ENCODE measurements at regions not wholly inside any gene's neighbourhood (a gene's known extent, or its start where the extent isn't known, plus 50 kb on each side); places are given as distances from the start of the nearest gene placed in this dataset.
"Not testable (repeated sequence)": the region's sequence is repeated elsewhere in the genome, so short reads cannot be mapped to it uniquely, and the experiment has no call there.

- in situ Hi-C loops (cut with HindIII; ENCODE audit: low pct_unique_long_range_greater_than_20kb, low sequenced_read_pairs): no loop called here
Observed at GRCh38 chr5:96483878-96484277, 50.8 kb upstream of the PCSK1 start.

GRCh38 chr5:96487859-96488258 lies 54.8 kb upstream of the PCSK1 start:
- DNase-seq (ENCODE audit: low read depth, low spot score): no peak
- in situ Hi-C loops (cut with HindIII; ENCODE audit: low pct_unique_long_range_greater_than_20kb, low sequenced_read_pairs): no loop called here

More at GRCh38 chr5:96483878-96484277, 50.8 kb upstream of the PCSK1 start:
- DNase-seq (ENCODE audit: low read depth, low spot score): peak; percentile 13

GRCh38 chr5:96489532-96489931 lies 56.5 kb upstream of the PCSK1 start:
- DNase-seq (ENCODE audit: low read depth, low spot score): no peak

DNA sequence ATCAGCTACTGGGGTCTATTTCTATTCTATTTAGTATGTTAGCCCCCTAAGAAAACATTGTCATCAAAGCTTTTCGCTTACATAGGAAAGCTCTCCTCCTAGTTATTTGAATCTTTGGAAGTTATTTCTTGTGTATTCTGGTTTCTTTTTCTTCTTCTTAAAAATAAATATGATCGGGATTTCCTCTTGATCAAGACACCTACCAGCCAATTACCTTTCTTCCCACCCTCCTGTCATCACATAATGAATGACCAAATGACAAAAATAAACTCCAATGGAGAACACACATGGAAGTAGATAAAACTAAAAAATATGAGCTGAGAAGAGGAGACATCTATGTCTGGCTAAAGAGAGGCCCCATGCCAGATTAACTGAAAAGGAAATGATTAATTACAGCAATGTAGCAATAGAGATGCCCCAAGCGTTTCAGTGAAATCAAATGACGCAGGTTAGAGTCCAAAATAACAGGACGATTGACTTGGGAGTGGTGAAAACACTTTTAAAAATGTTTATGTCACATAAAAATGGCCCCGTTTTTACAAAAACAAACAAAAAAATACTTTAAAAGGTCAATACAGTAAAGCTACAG lies 59.5 kb upstream of the PCSK1 start:
- DNase-seq (ENCODE audit: low read depth, low spot score): peak; percentile 82

More at GRCh38 chr5:96489532-96489931, 56.5 kb upstream of the PCSK1 start:
- in situ Hi-C loops (cut with HindIII; ENCODE audit: low pct_unique_long_range_greater_than_20kb, low sequenced_read_pairs): no loop called here

DNA sequence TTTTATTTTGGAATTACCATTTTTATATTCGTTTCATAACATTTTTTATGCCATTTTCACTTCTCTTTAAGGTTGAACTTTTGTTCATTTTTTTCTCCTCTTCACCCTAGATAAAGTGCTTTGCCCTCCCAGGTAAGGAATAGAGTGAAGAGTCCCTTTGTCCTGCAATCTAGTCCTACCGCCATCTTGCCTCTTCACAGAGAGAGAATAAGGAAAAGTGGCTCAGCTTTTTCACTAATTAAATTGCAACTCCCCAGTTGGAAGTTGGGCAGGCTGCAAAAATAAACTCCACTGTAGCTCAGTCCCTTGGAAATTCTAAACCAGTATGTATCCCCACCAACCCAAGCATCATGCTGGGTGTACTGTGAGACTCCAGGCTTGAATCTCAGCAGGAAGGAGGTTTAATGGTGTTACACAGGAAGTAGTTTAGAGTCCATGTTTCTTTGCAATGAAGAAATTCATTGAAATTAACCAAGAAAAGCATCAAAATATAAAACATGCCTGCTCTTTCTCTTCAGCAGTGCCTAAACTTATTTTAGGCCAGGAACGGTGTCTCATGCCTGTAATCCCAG lies 60.3 kb upstream of the PCSK1 start:
- peak; percentile 26 for DNase-seq (ENCODE audit: low read depth, low spot score)
- in situ Hi-C loops (cut with HindIII; ENCODE audit: low pct_unique_long_range_greater_than_20kb, low sequenced_read_pairs): no loop called here

More for the DNA sequence above, 59.5 kb upstream of the PCSK1 start:
- in situ Hi-C loops (cut with HindIII; ENCODE audit: low pct_unique_long_range_greater_than_20kb, low sequenced_read_pairs): no loop called here

- in situ Hi-C loops (cut with HindIII; ENCODE audit: low pct_unique_long_range_greater_than_20kb, low sequenced_read_pairs); DNase-seq (ENCODE audit: low read depth, low spot score): not testable (repeated sequence)
Observed at GRCh38 chr5:96495412-96495811, 62.4 kb upstream of the PCSK1 start.

- in situ Hi-C loops (cut with HindIII; ENCODE audit: low pct_unique_long_range_greater_than_20kb, low sequenced_read_pairs); DNase-seq (ENCODE audit: low read depth, low spot score): not testable (repeated sequence)
Observed at GRCh38 chr5:96497027-96497426, 64.0 kb upstream of the PCSK1 start.

DNA sequence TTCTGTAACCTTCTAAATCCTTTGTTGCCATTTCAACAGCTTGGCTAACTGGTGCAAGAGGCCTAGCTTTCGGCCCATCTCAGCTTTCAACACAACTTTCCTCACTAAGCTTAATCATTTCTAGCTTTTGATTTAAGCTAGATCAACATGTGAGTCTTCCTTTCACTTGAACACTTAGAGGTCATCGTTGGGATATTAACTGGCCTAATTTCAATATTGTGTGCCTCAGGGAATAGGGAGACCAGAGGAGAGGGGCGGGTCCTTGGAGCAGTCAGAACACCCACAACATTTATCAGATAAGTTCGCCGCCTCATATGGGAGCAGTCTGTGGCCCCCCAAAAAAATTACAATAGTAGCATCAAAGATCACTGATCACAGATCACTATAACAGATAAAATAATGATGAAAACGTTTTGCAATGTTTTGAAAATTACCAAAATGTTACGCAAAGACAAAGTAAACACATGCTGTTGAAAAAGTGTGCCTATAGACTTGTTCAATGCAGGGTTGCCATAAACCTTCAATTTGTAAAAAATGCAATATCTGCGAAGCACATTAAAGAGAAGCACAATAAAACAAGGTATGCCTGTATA lies 66.8 kb upstream of the PCSK1 start:
- DNase-seq (ENCODE audit: low read depth, low spot score): no peak
- in situ Hi-C loops (cut with HindIII; ENCODE audit: low pct_unique_long_range_greater_than_20kb, low sequenced_read_pairs): no loop called here

DNA sequence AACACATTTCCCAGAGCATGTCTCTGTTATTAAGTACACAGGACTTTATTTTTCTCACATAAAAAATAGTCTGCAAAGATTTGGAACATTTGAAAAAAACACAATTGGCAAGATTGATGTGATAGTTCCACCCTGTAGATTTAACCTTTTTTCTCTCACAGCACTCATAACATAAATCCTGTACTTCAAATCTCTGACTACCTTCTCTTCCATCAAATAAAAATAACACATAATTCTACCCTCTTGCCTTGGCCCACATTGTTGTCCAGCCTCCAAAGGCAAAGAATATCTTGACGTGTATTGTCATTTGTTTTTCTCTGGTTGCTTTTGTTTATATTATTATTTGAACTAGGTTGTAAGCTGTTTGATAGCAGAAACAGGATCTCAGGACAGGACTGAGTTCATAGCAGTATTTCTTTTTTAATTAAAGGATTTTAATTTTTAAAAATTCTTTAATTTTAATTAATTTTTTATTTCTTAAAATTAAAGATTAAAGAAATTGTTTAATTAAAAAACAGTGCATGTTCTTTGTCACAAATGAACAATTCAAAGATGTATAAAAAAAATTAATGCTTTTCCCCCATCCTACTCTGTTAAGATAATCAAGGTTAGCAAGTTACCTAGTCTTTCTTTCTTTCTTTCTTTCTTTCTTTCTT lies 69.1 kb upstream of the PCSK1 start:
- in situ Hi-C loops (cut with HindIII; ENCODE audit: low pct_unique_long_range_greater_than_20kb, low sequenced_read_pairs): no loop called here

DNA sequence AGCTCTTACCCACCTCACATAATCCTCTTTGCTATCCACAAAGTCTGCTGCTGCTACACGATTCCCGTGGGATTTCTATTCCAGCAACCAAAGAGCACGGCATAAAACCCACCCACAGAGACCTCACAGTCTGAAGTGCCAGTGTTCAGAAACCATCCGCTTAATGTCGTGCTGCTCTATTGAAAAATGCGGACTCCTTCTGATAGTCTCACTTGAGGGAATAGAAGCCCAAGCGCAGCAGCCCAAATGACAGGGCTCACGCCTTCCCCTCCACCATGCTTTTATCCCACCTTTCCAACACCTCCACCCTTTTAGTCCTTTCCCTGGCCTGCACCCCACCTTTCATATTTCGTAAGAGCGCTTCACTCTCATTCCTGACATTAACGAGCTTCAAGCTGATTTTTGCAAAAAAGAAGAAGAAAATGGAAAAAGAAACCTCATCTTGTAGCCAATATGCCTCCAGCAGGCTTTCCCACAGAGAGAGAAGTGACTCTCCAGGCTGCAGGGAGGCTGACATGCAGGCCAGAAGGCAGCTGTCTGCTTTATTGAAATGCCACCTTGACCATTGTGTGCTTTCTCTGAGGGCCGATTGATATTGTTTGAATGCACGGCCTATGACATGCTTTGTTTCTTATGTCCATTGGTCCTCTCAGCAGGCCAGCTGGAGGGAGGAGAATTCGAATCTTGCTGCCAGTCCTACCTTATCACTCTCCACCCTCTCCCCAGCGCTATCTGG lies 70.6 kb upstream of the PCSK1 start:
- in situ Hi-C loops (cut with HindIII; ENCODE audit: low pct_unique_long_range_greater_than_20kb, low sequenced_read_pairs): no loop called here

More for the DNA sequence above, 69.1 kb upstream of the PCSK1 start:
- no peak for DNase-seq (ENCODE audit: low read depth, low spot score)

GRCh38 chr5:96506376-96506775 lies 73.3 kb upstream of the PCSK1 start:
- DNase-seq (ENCODE audit: low read depth, low spot score): no peak
- in situ Hi-C loops (cut with HindIII; ENCODE audit: low pct_unique_long_range_greater_than_20kb, low sequenced_read_pairs): no loop called here

More for the DNA sequence above, 70.6 kb upstream of the PCSK1 start:
- no peak for DNase-seq (ENCODE audit: low read depth, low spot score)

DNA sequence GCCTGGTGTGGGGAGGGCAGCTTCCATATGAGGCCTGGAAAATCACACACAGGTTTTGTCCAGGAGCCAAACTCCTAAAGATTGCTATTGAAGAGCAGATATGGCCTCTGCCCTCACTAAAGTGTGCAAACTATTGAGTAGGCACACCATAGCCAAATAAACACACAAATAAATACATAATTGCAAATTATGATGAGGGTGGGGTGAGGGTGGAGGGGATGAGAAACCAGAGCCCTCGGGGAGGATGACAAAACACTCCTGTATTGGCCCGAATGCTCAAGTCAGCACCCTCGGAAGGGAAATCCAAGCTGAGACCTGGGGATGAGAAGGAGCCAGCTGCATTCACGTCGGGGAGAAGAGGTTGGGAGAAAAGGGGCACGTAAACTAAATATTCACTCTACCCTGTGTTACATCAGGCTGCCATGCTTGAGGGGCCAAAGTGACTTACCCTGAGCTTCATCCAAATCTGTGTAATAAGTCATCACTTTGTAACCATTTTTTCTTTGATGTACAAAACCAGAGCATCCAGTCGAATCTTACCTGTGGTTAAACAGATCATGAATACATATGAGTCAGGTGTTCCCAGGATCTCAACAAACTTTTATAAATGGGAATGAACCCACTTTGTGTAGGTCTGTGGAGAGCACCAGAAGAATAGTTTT lies 73.9 kb upstream of the PCSK1 start:
- in situ Hi-C loops (cut with HindIII; ENCODE audit: low pct_unique_long_range_greater_than_20kb, low sequenced_read_pairs): no loop called here
- DNase-seq (ENCODE audit: low read depth, low spot score): no peak

DNA sequence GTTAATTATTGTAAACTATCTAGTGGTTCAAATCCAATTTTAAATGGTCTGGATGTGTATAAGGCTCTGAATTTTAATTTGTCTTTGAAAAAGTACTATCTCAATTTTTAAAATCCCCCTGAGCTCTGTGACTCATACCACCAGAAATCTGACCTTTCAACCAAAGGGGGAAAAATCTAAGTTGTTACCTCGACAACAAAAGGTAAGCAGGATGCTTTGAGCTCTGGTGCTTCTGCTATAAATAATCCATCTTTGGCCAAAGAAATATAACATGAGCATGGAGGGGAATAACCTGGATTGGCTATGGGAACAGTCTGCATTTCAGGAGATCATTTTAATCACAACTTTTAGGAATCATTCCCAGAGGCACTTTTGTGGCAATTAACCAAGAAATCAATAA lies 76.3 kb upstream of the PCSK1 start:
- in situ Hi-C loops (cut with HindIII; ENCODE audit: low pct_unique_long_range_greater_than_20kb, low sequenced_read_pairs): no loop called here
- DNase-seq (ENCODE audit: low read depth, low spot score): no peak

DNA sequence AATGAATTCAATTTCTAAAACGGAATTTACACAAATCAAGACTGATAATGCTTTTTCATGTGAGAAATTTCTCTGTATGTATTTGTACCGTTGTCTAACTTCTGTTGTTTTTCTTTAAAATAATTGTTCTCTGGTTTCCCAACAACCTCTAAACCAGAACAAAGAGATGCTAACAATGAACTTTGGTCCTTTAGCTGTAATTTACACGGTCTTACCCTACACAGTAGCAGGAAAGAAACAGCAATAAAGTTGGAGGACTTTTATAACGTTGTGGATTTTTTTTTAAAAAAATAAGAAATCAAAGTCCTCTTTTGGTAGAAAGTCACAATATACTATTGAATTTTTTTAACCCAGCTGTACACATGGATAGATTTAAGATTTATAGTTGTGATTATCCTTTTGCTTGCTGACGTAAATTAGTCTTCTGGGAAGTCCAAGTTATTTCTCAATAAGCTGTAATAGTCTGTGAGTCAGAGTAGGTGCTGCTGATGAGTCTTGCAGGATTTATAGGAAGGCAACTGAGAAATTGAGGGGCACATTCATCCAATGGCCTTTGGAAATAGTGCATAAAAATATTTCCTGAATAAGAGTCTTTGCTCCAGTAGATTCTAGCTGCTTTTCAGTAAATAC lies 76.8 kb upstream of the PCSK1 start:
- in situ Hi-C loops (cut with HindIII; ENCODE audit: low pct_unique_long_range_greater_than_20kb, low sequenced_read_pairs): no loop called here
- DNase-seq (ENCODE audit: low read depth, low spot score): peak; percentile 58

GRCh38 chr5:96516631-96517071 lies 83.6 kb upstream of the PCSK1 start:
- in situ Hi-C loops (cut with HindIII; ENCODE audit: low pct_unique_long_range_greater_than_20kb, low sequenced_read_pairs): no loop called here
- DNase-seq (ENCODE audit: low read depth, low spot score): no peak

- in situ Hi-C loops (cut with HindIII; ENCODE audit: low pct_unique_long_range_greater_than_20kb, low sequenced_read_pairs): no loop called here
- no peak for DNase-seq (ENCODE audit: low read depth, low spot score)
Observed at GRCh38 chr5:96517295-96517694, 84.2 kb upstream of the PCSK1 start.

DNA sequence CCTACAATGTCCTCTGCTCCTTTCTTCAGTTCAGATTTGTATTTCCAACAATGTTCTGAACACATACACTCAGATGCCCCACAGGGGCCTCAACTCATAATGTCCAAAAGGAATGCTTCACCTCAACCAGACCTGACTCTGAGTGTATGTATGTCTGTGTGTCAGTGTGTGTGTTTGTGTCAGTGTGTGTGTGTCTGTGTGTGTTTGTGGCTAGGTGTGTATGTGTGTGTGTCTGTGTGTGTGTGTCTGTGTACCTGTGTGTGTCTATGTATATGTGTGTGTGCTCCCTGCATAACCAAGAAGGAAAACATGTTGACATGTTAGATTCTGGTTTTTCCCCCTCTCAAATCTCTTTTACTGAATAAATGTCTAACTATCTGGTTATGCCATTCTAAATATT lies 87.3 kb upstream of the PCSK1 start:
- in situ Hi-C loops (cut with HindIII; ENCODE audit: low pct_unique_long_range_greater_than_20kb, low sequenced_read_pairs): no loop called here
- no peak for DNase-seq (ENCODE audit: low read depth, low spot score)
